GM18907 (cell line): ENCODE measurements at regions not wholly inside any gene's neighbourhood (a gene's known extent, or its start where the extent isn't known, plus 50 kb on each side); places are given as distances from the start of the nearest gene placed in this dataset.
A peak's percentile ranks its signal among the peaks of the same experiment; 100 is the strongest.

ENCODE experiments used
- ATAC-seq: cut with Tn5 transposase; IDR thresholded peaks from one replicate; pipeline ENCODE4 v1.9.1; 2021; ENCODE audit warnings: mild to moderate bottlenecking, moderate library complexity; ENCODE audit not compliant: unreplicated experiment

- no peak for ATAC-seq
Observed at GRCh38 chr13:95445131-95445530, 107.4 kb upstream of the CLDN10 start.

GRCh38 chr13:95447814-95448213, 104.7 kb upstream of the CLDN10 start:
- no peak for ATAC-seq

DNA sequence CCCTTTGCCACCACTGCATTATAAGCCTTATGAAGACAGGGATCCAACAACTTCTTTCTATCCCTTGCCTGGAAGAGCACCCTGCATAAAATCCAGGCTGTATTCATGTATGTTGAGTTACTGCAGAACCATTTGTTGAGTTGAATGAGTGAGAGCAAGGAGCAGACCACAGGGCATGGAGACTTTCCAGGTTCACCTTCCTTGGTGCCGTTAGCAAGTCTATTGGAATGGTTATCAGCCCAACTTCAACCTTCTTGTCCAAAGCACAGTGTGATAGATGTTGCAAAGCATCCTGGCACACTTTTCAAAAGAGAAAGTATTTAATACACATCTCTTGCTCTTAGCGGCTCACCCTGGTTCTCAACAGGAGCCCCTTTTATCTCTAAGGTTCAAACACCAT, 100.9 kb upstream of the CLDN10 start:
- no peak for ATAC-seq

GRCh38 chr13:95452375-95452774, 100.1 kb upstream of the CLDN10 start:
- ATAC-seq = no peak

- no peak for ATAC-seq
Observed at GRCh38 chr13:95455782-95456181, 96.7 kb upstream of the CLDN10 start.

DNA sequence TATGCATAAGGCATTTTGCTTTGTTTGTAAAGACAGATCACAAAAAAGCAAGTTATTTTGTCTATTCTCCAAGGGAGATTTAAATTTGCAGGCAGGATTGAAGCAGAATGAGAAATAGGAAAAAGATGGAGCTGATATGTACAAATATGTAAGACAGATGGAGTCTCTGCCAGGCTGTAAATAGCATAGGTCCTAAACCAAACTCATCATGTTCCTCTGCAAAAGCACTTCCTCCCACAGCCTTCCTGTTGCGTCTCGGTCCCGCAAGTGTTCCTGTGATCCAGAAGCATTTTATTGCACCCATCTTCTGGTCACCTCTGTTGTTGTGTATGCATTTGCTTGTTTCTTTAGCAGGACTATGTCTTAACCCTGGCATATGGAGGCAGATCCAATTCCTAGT, 95.7 kb upstream of the CLDN10 start:
- ATAC-seq = peak; percentile 27

DNA sequence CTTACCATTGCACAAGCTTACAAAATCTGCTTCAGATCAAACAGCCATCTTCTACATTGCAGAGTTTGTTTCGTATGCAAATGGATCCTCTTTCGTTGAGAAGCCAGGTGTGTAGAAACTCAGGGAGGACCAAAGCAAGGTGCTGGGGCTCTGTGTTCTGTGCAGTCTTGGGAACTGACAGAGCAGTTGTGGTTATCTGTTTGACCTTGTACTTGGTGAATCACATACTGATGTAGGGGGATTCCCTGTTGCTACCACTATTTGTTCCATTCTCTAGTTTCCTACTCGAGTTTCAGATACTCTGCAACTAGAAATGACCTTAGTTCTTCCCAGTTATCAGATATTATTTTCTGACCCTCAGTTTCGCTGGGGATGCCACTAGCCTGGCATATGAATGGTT, 95.2 kb upstream of the CLDN10 start:
- peak; percentile 100 for ATAC-seq

- ATAC-seq = no peak
Observed at GRCh38 chr13:95462801-95463200, 89.7 kb upstream of the CLDN10 start.

DNA sequence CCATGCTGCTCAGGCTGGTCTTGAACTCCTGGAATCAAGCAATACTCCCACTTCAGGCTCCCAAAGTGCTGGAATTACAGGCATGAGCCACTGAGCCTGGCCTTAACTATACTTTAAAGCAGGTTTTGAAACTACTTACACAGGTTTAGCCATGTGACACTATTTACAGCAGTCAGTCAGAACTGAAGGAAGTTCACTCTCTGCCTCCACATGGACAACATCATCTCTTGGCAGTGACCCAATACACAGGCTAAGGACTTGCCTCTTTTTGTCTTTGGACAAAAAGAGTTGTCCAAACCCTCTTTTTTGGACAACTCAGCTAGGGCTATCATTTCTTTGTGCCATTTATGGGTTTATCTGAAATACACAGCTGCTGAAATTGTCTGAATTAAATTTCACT, 89.0 kb upstream of the CLDN10 start:
- ATAC-seq = no peak

DNA sequence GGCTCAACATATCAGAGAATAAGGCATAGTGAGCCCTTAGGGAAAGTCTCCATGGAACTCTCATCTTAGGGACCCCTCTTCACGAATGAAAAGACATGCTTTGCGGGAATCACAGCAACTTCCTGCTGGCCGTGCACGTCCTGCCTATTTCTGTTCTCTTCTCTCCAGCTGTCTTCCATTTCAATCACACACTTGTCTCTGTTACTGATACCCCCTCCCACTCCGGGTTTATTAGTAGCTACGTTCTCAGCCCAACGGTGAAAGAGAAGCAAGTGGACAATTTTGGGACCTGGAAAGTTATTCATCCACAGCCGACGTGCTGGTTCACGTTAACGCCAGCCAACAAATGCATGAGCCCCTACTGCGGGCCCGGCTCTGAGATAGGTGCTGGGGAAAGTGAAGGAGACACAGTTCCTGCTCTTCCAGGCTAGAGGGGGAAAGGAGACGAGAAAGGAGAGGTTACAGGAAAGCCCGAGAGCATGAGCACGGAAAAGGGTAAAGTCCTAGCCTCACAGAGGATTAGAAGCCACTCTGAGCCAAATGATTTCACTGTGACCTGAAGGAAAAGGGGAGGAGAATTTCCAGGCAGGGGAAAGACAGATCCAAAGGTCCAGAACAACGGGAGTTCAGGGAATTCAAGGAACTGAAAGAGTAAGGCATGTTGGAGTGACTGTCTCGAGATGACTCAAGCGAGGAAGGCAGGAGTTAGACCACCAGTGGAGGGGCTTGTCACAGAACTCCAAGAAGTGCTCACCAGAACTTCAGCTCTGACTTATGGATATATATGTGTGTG, 81.8 kb upstream of the CLDN10 start:
- ATAC-seq = no peak

GRCh38 chr13:95471960-95472359, 80.6 kb upstream of the CLDN10 start:
- ATAC-seq = peak; percentile 54

- no peak for ATAC-seq
Observed at GRCh38 chr13:95474992-95475391, 77.5 kb upstream of the CLDN10 start.

DNA sequence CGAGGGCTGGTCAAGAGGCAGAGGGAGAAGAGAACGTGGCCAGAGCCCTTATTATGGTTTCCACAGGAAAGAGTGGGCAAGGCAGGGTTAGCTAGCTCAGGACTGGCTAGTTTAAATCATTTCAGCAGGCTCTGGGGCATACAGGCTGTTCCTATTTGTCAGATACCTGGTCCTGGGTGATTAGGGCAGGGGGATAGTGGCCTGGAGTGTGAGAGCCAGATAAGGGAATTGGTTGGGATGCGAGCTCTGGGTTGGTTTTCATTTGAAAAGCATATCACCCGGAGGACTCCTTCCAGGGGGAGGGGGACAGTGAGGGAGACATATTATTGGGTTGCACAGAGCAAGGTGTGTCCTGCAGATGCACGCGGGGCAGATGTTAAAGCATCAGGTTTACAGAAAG, 75.3 kb upstream of the CLDN10 start:
- ATAC-seq = no peak

- ATAC-seq = peak; percentile 25
Observed at GRCh38 chr13:95479731-95480130, 72.8 kb upstream of the CLDN10 start.

DNA sequence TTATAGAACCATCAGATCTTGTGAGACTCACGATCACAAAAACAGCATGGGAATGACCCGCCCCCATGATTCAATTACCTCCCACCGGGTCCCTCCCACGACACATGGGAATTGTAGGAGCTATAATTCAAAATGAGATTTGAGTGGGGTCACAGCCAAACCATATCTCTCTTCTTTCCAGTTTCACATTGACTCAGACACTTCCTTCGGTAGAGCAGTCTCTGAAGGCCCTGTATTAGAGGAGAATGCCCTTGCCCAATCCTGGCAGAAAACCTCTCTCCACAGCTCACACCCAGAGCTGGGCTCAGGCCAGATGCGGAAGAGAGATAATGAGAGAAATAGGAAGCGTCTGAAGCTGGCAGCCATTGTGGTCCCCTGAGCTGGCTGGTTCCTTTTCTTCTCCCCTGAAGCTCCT, 72.4 kb upstream of the CLDN10 start:
- peak; percentile 80 for ATAC-seq

DNA sequence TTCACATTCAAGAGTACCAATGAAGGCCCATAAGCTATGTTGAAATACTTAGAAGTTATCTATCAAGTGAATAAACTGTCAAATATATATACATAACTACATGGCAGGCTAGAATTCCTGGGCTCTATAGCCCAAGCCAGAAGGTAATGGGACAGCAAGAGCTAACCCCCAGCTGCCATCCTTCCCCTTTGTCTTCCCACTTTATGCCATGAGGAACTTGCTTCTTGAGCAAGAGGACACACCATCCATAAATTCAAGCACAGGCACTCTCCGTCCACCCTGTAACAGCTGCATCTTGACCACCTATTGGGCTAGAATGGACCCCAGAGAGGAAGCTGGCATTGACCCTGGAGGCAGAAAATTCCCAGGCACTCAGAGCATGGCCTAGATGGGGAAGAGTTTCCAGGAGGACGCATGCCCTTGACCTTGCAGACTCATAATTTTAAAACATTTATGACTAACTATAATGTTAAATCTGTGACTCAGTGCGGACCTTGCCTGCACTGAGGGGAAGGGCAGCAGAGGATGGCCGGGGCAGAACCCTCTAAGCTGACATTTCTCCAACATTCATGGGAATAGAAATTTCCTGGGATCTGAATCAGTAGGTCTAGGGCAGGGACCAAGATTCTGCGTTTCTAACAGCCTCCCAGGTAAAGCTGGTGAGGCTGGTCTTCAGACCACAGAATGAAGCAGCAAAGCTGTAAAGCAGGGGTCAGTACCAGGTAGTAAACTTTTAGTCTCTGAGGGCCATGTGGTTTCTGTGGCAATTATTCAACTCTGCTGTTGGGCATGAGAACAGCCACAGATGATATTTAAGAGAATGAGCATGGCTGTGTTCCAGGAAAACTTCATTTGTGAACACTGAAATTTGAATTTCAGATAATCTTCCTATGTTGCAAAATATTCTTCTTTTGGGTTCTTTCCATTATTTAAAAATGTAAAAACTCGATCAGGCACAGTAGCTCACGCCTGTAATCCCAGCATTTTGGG, 71.4 kb upstream of the CLDN10 start:
- no peak for ATAC-seq

DNA sequence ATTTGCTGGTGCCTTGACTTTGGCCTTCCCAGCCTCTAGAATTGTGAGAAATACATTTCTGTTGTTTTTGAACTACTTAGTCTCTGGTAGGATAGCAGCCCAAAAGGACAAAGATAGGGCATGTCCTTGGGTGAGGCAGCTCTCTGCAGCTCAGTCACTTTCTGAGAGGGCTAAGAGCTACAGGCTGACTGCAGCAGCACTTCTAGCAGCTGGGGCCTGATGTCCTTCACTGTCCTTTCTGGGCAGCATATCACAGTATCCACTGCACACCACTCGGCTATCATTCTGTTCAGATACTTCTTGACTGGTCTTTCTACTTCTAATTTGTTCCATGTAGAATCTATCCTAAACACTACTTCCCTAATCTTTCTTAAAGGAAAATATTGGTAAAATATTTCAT, 68.5 kb upstream of the CLDN10 start:
- ATAC-seq = no peak

- ATAC-seq = no peak
Observed at GRCh38 chr13:95485045-95485517, 67.4 kb upstream of the CLDN10 start.

DNA sequence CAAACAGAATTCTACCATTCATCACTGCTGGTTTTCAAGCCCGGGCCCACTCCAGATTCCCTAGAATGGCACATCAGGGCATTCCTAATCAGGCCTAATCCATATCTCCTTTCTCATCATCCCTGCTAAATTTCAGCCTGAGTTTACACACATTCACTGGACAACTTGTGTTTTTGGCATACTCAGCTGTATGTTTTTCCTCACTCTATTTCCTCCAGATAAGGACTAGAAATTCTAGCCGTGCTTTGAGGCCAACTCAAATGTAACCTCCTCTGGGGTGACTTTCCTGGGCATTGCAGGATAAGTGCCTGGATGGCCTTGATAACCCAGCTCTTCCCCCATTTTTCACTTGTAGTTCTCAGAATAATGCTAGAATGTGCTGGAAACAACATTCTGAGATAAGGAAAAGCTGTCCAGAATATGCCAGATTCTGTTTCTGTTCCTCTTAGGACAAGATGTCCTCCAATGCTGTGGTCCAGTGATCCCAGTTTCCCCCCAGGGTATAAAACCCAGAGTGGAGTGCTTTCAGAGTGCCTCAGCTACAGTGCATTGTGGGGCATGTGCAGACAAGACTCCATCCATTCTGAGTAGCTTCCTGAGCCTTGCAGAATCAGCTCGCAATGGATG, 66.9 kb upstream of the CLDN10 start:
- ATAC-seq = no peak

GRCh38 chr13:95492044-95492801, 60.3 kb upstream of the CLDN10 start:
- no peak for ATAC-seq
